HG03103 (cell line): ENCODE measurements at regions not wholly inside any gene's neighbourhood (a gene's known extent, or its start where the extent isn't known, plus 50 kb on each side); places are given as distances from the start of the nearest gene placed in this dataset.
A peak's percentile ranks its signal among the peaks of the same experiment; 100 is the strongest.
"Not testable (repeated sequence)": the region's sequence is repeated elsewhere in the genome, so short reads cannot be mapped to it uniquely, and the experiment has no call there.

Experiments
- ATAC-seq: cut with Tn5 transposase; IDR thresholded peaks from one replicate; pipeline ENCODE4 v1.9.1; 2021; ENCODE audit warnings: low read depth; ENCODE audit not compliant: unreplicated experiment

- ATAC-seq: not testable (repeated sequence)
These were observed 52.3 kb downstream of the SEPTIN7 start for GRCh38 chr7:35853194-35853593.

- ATAC-seq: no peak
These were observed 53.5 kb downstream of the SEPTIN7 start for GRCh38 chr7:35854311-35854710.

GRCh38 chr7:35856175-35856574 is 55.3 kb downstream of the SEPTIN7 start:
- no peak for ATAC-seq

DNA sequence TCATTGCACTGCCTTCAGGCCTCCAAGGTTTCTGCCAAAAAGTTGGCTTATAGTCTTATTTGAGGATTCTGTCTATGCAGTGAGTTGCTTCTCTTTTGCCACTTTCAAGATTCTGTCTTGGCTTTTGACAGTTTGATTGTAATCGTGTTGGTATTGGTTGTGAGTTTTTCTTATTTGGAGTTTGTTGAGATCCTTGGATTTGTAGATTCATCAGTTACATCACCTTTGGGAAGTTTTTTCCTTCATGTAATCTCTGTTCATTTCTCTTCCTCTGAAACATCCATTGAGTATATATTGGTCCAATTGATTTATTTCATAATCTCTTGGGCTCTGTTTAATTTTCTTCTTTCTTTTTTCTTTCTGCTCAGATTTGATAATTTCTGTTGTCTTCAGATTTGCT is 59.8 kb downstream of the SEPTIN7 start:
- no peak for ATAC-seq

DNA sequence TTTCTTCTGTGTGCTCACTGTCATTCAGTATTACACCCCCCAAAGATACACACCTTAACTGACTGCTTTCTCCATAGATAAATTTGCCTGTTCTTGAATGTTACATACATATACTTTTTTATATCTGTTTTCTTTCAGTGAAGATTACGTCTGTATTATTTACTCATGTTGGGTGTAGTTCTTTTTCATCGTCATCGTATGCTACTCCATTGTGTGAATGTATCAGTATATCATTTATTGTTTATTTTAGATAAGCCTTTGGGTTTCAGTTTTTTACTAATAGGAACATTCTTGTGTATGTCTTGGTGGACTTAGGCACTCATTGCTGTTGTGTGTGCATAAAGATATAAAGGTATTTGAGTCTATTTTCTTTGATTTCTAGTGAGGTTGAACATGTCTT is 64.4 kb downstream of the SEPTIN7 start:
- no peak for ATAC-seq

DNA sequence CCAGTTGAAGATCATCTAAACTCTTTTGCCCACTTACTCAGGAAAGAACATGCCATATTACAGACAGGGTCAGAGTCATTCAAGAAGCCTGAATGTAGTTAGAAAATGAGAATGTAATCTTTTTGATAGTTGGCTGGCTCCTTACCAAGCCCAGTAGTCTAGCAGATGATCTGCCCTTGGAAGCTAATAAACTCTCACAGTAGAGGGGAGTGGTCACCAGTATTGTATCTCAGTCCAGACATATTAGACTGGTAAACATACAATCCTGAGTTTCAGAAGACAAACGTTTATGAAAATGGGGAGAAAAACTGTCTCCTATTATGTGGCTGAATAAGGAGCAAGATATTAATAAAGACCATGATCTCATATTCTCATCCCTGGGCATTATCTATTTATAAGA is 65.3 kb downstream of the SEPTIN7 start:
- ATAC-seq: no peak

DNA sequence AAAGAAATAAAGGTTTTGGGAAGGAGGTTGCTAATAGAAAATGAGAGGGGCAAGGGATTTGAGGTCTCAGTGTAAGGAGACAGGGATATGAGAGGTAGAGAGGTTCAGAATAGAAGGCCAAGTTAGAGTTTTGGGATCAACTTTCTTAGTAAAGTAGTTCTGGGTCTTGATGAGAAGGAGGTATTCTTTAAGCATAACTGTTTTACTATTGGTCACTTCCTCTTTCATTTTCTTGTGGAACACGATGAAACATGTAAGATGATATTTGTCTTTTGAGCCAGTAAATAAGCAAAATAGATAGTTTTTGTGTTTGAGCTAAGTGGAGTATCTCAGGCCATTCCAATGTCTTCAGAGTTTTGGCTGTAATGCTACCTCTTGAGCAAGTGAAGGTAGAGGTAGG is 68.3 kb downstream of the SEPTIN7 start:
- ATAC-seq: not testable (repeated sequence)

DNA sequence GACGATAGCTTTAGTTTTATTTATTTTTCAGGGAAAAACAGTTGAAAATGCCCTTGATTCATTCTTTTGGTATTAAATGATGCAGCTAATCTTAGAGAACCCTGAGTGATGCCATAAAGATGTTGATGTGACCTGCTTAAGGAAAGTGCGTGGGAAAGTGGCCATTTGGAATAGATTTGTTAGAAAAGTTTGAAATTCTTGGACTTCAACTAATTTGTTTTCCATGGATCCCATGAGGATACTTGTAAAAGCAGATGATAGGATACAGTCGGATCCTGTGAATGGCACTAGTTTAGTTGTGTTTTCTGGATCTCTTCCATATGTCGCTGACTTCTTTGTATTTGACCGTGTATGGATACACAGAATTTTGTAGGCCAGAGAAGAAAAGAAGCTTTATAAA is 69.0 kb downstream of the SEPTIN7 start:
- no peak for ATAC-seq

- no peak for ATAC-seq
These were observed 71.0 kb downstream of the SEPTIN7 start for GRCh38 chr7:35871856-35872255.

DNA sequence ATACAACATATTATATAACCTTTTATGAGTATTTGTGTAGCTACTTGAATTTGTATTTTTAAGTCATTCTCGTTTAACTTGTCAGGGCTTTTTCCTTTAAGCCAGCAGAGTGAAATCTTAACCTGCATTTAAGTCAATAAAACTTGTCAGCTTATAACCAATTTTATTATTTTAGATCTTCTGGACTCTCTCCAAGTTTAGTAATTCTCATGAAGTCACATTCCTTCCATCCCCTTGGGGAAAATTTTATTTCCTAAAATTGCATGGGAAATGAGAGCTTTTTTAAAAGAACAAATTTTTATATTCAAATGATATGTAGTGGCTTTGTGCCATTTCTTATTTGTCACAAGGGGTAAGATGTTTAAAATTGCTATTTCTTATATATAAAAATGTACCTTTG is 74.0 kb downstream of the SEPTIN7 start:
- no peak for ATAC-seq

DNA sequence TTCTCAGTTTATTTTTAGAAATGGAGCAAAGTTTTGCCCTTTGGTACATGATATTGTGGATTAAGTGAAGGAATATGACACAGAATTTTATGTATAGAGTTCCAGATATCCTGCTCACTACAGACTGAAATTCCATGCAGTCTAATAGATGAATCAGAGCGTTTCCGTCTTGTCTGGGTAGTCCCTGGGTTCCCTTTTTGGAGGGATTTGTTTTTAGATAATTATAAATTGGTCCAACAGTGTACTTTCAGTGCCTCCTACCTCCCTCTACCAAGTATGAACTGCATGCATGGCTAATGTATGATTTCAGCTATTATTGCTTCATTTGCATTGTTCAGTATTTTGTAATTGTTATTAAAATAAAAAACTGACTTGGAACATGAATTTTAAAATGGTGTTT is 74.4 kb downstream of the SEPTIN7 start:
- no peak for ATAC-seq

- ATAC-seq: no peak
These were observed 77.5 kb downstream of the SEPTIN7 start for GRCh38 chr7:35878351-35878750.

GRCh38 chr7:35887430-35887829 is 86.6 kb downstream of the SEPTIN7 start:
- not testable (repeated sequence) for ATAC-seq

- ATAC-seq: no peak
These were observed 88.1 kb downstream of the SEPTIN7 start for GRCh38 chr7:35889001-35889400.

DNA sequence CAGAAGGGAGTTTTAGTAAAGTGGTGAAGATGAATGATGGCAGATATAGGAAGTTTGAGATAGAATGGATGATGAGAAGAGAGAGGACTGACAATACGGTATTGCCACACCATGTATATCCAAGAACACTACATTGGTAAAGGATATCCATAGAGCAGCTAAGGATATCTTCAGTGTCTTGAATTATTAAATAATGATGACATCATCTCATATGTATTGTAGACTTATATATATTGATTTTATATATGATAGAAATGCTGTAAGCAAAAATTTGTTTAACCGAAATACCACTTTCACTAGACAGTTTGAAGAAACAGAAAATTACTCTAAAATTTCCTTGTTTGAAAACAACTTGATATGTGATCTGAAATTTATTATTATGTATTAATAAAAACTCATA is 89.0 kb downstream of the SEPTIN7 start:
- no peak for ATAC-seq

GRCh38 chr7:35891004-35891830 is 90.4 kb downstream of the SEPTIN7 start:
- ATAC-seq: no peak

DNA sequence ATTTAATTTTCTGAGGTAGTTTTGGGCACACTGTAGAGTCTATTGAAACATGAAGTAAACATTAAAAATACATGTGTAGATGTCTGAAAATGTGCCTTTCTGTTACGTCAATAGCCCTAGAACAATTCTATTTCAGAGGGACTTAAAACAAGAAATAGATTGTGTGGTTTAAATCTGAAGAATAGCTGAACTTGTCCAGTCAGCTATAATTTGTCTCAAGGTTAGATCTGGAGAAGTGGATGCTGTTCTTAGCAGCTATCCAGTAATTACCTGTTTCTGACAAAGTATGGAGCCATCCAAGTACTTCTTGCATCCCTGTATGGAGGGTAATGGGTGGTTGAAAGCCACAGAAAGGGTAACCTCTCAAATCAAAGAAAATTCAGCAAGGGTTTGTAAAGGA is 92.8 kb downstream of the SEPTIN7 start:
- no peak for ATAC-seq

DNA sequence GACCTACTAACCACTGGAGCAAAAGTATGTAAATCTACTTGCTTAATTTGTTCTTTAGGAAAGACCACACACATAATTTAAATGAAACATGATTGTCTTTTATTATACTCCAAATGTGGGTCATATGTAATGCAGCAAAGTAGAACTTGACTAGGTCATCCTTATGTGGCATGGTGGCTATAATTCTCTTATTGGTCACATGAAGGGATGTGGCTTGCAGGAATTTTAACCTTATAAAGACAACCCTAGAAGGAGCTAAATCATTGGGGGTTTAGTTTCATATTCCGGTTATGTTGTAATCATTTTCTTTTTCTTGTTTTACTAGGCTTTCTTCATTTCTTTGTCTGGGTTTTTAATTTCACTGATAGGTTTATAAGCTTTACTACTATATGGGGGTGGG is 93.9 kb downstream of the SEPTIN7 start:
- ATAC-seq: no peak

- ATAC-seq: no peak
These were observed 99.8 kb downstream of the SEPTIN7 start for GRCh38 chr7:35900651-35901050.

DNA sequence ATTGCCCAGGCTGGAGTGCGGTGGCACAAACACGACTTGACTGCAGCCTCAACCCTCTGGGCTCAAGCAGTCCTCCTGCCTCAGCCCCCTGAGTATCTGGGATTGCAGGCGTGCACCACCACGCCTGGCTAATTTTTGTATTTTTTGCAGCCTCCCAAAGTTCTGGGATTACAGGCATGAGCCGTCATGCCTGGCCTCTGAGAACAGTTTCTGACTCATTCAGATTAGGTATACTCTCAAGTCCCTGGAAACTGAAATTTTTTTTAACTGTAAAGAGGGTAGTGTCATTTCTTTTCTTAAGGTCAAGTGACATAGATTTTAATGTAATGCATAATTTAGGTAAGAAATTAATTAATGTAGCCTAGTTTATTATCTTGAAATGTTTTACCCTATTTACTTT is 104.7 kb downstream of the SEPTIN7 start:
- ATAC-seq: no peak

DNA sequence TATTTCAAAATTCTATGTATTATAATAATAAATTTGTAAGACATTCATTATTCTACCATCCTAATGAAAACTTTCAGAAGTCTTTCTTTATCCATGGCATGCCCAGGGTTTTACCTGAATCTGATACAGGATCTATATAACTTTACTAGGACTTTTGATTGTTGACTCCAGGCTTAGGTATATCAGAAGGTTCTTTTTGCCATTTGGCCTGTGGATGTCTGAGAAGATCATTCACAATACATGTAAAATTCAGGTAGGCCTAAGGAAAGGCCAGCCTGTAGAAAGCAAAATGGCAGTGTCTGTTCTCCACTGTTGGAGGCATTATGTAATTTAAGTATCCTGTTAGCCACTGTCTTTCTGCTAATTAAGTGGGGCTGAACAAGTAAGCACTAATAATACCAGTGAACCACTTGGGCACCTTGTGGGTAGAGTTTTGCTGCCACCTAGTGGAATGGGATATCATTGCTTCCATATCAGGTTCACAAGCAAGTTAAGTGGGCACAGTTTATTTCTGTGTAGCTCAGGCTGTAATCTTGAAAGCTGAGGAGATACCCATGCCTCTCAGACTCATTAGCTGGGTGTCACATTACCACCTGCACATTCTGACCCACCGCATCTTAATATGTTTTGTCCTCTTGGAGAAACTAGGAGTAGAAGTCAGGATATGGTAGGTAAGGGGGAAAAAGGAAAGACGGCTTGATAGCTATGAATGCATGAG is 105.5 kb downstream of the SEPTIN7 start:
- ATAC-seq: peak; percentile 77
